ENCODE measurements at regions not wholly inside any gene's neighbourhood (a gene's known extent, or its start where the extent isn't known, plus 50 kb on each side); places are given as distances from the start of the nearest gene placed in this dataset.

GRCh38 chr1:221154932-221155331 lies 275.7 kb downstream of the HLX start:
- Histone ChIP-seq H2AFZ (ENCODE audit: low read depth, low read length) (no peak overlapping the region), H3K79me2 (replicated peaks; ENCODE audit: insufficient read depth, low read length) (no peaks in the 10 kb centered on the region), H3K4me3 (ENCODE audit: low read length) (no peak overlapping the region), H3K9me2 (ENCODE audit: insufficient read depth, low read length) (no peaks in the 10 kb centered on the region), H3F3A (ENCODE audit: insufficient read depth, low read length, poor library complexity, severe bottlenecking) (no peaks in the 10 kb centered on the region), H3K9me3 (ENCODE audit: low read length) (peaks cover 3% of the 10 kb centered on the region), H3K4me2 (ENCODE audit: low read length) (no peak overlapping the region), H3K36me3 (ENCODE audit: insufficient read depth, low read length) (no peaks in the 10 kb centered on the region), H4K20me1 (ENCODE audit: insufficient read depth) (no peaks in the 10 kb centered on the region), H3K27ac (ENCODE audit: low read length) (no peak overlapping the region), H3K9ac (ENCODE audit: low read length) (no peak overlapping the region), H3K27me3 (ENCODE audit: insufficient read depth, low read depth, low read length) (no peaks in the 10 kb centered on the region)
- TF ChIP-seq MXI1 (conservative IDR thresholded peaks at IDR 0.05; ENCODE audit: poor library complexity, severe bottlenecking) (no peak), SMC3 (conservative IDR thresholded peaks at IDR 0.05; ENCODE audit: poor library complexity) (no peak), EZH2 (IDR thresholded peaks at IDR 0.05; ENCODE audit: borderline replicate concordance, insufficient read depth, low read length, poor library complexity, severe bottlenecking) (no peak)

GRCh38 chr1:221157026-221157761 lies 278.0 kb downstream of the HLX start:
- Histone ChIP-seq H3K79me2 (replicated peaks; ENCODE audit: insufficient read depth, low read length) (no peaks in the 10 kb centered on the region), H3K9me3 (ENCODE audit: low read length) (peaks cover 3% of the 10 kb centered on the region), H3K9ac (ENCODE audit: low read length) (no peak overlapping the region), H3F3A (ENCODE audit: insufficient read depth, low read length, poor library complexity, severe bottlenecking) (no peaks in the 10 kb centered on the region), H3K9me2 (ENCODE audit: insufficient read depth, low read length) (no peaks in the 10 kb centered on the region), H3K27me3 (ENCODE audit: insufficient read depth, low read depth, low read length) (no peaks in the 10 kb centered on the region), H3K4me3 (ENCODE audit: low read length) (no peak overlapping the region), H4K20me1 (ENCODE audit: insufficient read depth) (no peaks in the 10 kb centered on the region), H2AFZ (ENCODE audit: low read depth, low read length) (no peak overlapping the region), H3K36me3 (ENCODE audit: insufficient read depth, low read length) (no peaks in the 10 kb centered on the region), H3K27ac (ENCODE audit: low read length) (no peak overlapping the region), H3K4me2 (ENCODE audit: low read length) (no peak overlapping the region)
- TF ChIP-seq EZH2 (IDR thresholded peaks at IDR 0.05; ENCODE audit: borderline replicate concordance, insufficient read depth, low read length, poor library complexity, severe bottlenecking) (no peak), EP300 (conservative IDR thresholded peaks at IDR 0.05; ENCODE audit: poor library complexity, severe bottlenecking) (no peak), REST (IDR thresholded peaks at IDR 0.05; ENCODE audit: borderline replicate concordance) (no peak), POLR2AphosphoS5 (IDR thresholded peaks at IDR 0.05) (no peak), RAD21 (conservative IDR thresholded peaks at IDR 0.05) (no peak), MXI1 (conservative IDR thresholded peaks at IDR 0.05; ENCODE audit: poor library complexity, severe bottlenecking) (no peak), CTCF (IDR thresholded peaks at IDR 0.05; ENCODE audit: poor library complexity, severe bottlenecking) (no peak)
